A549 (cell line): ENCODE measurements at regions not wholly inside any gene's neighbourhood (a gene's known extent, or its start where the extent isn't known, plus 50 kb on each side); places are given as distances from the start of the nearest gene placed in this dataset.

Experiments used
- ATAC-seq, 2 experiments: fragments of 200-7000 bp in 1 of 2; fragments of >200 bp in 1 of 2; cut with Nextera tagmentation in 1 of 2; cut with Tn5 transposase in 1 of 2; 3 replicates each; pipeline versions ENCODE4 v1.8.0 to v1.9.1; 2018 to 2020; ENCODE audit warnings: mild to moderate bottlenecking in 1 of 2, moderate library complexity in 1 of 2
- CTCF ChIA-PET: fragments of 300-600 bp; sonication (Branson Sonifier 250); formaldehyde crosslinking; extraction: SDS; loops from one replicate; lab custom pipeline; 2021; ENCODE audit warnings: antibody characterized with exemption, inconsistent platforms; lab: Yijun Ruan, JAX
- POLR2A ChIA-PET: fragments of 350-600 bp; formaldehyde crosslinking; extraction: SDS; loops from one replicate; lab custom pipeline; 2021; ENCODE audit warnings: antibody characterized with exemption, inconsistent platforms; lab: Yijun Ruan, JAX
- DNase-seq, 2 experiments: peaks; one replicate each; pipeline versions ENCODE4 v3.0.0 to v3.0.0-alpha.2; 2011 to 2016; ENCODE audit warnings: low read depth in 1 of 2, low spot score in 1 of 2
- FAIRE-seq: peaks from 2 replicates; lab custom pipeline; 2011; peaks lifted over from hg19 to GRCh38; lab: Jason Lieb, UNC
- H3K27ac ChIP-seq, 2 experiments: fragments of >200 bp; sonication (Bioruptor Twin); formaldehyde crosslinking; 3 replicates each; pipeline ENCODE4 v1.5.1; 2016 to 2017
- H3K4me1 ChIP-seq: fragments of >200 bp; sonication (Bioruptor Twin); formaldehyde crosslinking; 3 replicates; pipeline ENCODE4 v1.6.1; 2016
- H3K4me2 ChIP-seq: fragments of >200 bp; sonication (Bioruptor Twin); formaldehyde crosslinking; 3 replicates; pipeline ENCODE4 v1.6.1; 2016
- H3K4me3 ChIP-seq: fragments of >200 bp; sonication (Bioruptor Twin); formaldehyde crosslinking; 3 replicates; pipeline ENCODE4 v1.5.1; 2016
- H3K9me3 ChIP-seq: fragments of >200 bp; sonication (Bioruptor Twin); formaldehyde crosslinking; 3 replicates; pipeline ENCODE4 v1.6.1; 2016
- BCL3 ChIP-seq: fragments of >200 bp; sonication (Bioruptor Twin); formaldehyde crosslinking; IDR thresholded peaks from 3 replicates; pipeline ENCODE4 v1.6.1; 2016
- BHLHE40 ChIP-seq: IDR thresholded peaks from 2 replicates; pipeline ENCODE4 v1.6.1; 2012; ENCODE audit warnings: low read depth, low read length, inconsistent platforms
- CBX2 ChIP-seq: fragments of 200-600 bp; sonication (generic); IDR thresholded peaks from 2 replicates; pipeline ENCODE4 v1.6.1; 2016; ENCODE audit warnings: low read depth, mild to moderate bottlenecking, borderline replicate concordance
- CBX8 ChIP-seq: fragments of 200-600 bp; sonication (generic); IDR thresholded peaks from 2 replicates; pipeline ENCODE4 v1.6.1; 2016
- CEBPB ChIP-seq, 2 experiments: fragments of >200 bp in 1 of 2; sonication (Bioruptor Twin) in 1 of 2; formaldehyde crosslinking in 1 of 2; IDR thresholded peaks; 2 replicates each; pipeline ENCODE4 v1.6.1; 2012 to 2016
- CHD4 ChIP-seq: fragments of 200-600 bp; sonication (generic); IDR thresholded peaks from 2 replicates; pipeline ENCODE4 v1.6.1; 2016; ENCODE audit warnings: antibody characterized with exemption, mild to moderate bottlenecking, borderline replicate concordance
- EHMT2 ChIP-seq: fragments of 200-600 bp; sonication (generic); IDR thresholded peaks from 2 replicates; pipeline ENCODE4 v1.6.1; 2016; ENCODE audit warnings: antibody characterized with exemption, low read depth, mild to moderate bottlenecking, moderate library complexity
- ELK1 ChIP-seq: fragments of 150-350 bp; IDR thresholded peaks from 2 replicates; pipeline ENCODE4 v1.6.1; 2014; ENCODE audit warnings: low read depth, mild to moderate bottlenecking, low read length
- ESRRA ChIP-seq: fragments of 150-350 bp; IDR thresholded peaks from 2 replicates; pipeline ENCODE4 v1.6.1; 2014; ENCODE audit warnings: mild to moderate bottlenecking, low read length, borderline replicate concordance
- HDAC2 ChIP-seq: fragments of 200-600 bp; sonication (generic); IDR thresholded peaks from 2 replicates; pipeline ENCODE4 v1.6.1; 2016
- HOXB13 ChIP-seq: fragments of 250-450 bp; sonication (Bioruptor Pico); IDR thresholded peaks from 2 replicates; pipeline ENCODE4 v1.5.0; 2020; ENCODE audit warnings: low read depth, mild to moderate bottlenecking, moderate library complexity
- JUN ChIP-seq, 2 experiments: fragments of >200 bp; sonication (Bioruptor Twin); formaldehyde crosslinking; IDR thresholded peaks; 2 replicates in 1 of 2; 3 replicates in 1 of 2; pipeline ENCODE4 v1.6.1; 2016 to 2017
- JUNB ChIP-seq: fragments of >200 bp; sonication (Bioruptor Twin); formaldehyde crosslinking; IDR thresholded peaks from 2 replicates; pipeline ENCODE4 v1.6.1; 2016
- KDM5A ChIP-seq: fragments of 200-600 bp; sonication (generic); IDR thresholded peaks from 2 replicates; pipeline ENCODE4 v1.6.1; 2016; ENCODE audit warnings: antibody characterized with exemption, mild to moderate bottlenecking
- MAFK ChIP-seq: fragments of 450-650 bp; IDR thresholded peaks from 2 replicates; pipeline ENCODE4 v1.6.1; 2014; ENCODE audit not compliant: partially characterized antibody
- NFE2L2 ChIP-seq: fragments of 150-350 bp; conservative IDR thresholded peaks from 2 replicates; pipeline ENCODE4 v1.6.1; 2014; ENCODE audit warnings: low read length
- NPAS2 ChIP-seq: fragments of 250-450 bp; sonication (Bioruptor Pico); IDR thresholded peaks from 2 replicates; pipeline ENCODE4 v1.8.0; 2022; ENCODE audit warnings: mild to moderate bottlenecking, moderate library complexity, borderline replicate concordance
- NR3C1 ChIP-seq: fragments of >200 bp; sonication (Bioruptor Twin); formaldehyde crosslinking; IDR thresholded peaks from 3 replicates; pipeline ENCODE4 v1.6.1; 2017
- PBX3 ChIP-seq: IDR thresholded peaks from 2 replicates; pipeline ENCODE4 v1.6.1; 2012
- PHF8 ChIP-seq: fragments of 200-600 bp; sonication (generic); IDR thresholded peaks from 2 replicates; pipeline ENCODE4 v1.6.1; 2016; ENCODE audit warnings: low read depth, mild to moderate bottlenecking, antibody characterized with exemption, moderate library complexity, borderline replicate concordance
- RAD21 ChIP-seq, 2 experiments: fragments of >200 bp in 1 of 2; sonication (Bioruptor Twin) in 1 of 2; formaldehyde crosslinking in 1 of 2; IDR thresholded peaks in 1 of 2; conservative IDR thresholded peaks in 1 of 2; 2 replicates in 1 of 2; 3 replicates in 1 of 2; pipeline ENCODE4 v1.6.1; 2012 to 2018; ENCODE audit warnings: inconsistent platforms in 1 of 2
- REST ChIP-seq: fragments of 200-600 bp; sonication (generic); IDR thresholded peaks from 2 replicates; pipeline ENCODE4 v1.6.1; 2016; ENCODE audit warnings: antibody characterized with exemption, mild to moderate bottlenecking, moderate library complexity
- RFX5 ChIP-seq: fragments of 450-650 bp; IDR thresholded peaks from 2 replicates; pipeline ENCODE4 v1.7.1; 2014; ENCODE audit warnings: antibody characterized with exemption, mild to moderate bottlenecking, moderate library complexity
- SMC3 ChIP-seq: fragments of >200 bp; sonication (Bioruptor Twin); formaldehyde crosslinking; IDR thresholded peaks from 3 replicates; pipeline ENCODE4 v1.6.1; 2018; ENCODE audit warnings: inconsistent platforms
- SREBF2 ChIP-seq: fragments of 450-650 bp; IDR thresholded peaks from 2 replicates; pipeline ENCODE4 v1.6.1; 2014; ENCODE audit warnings: mild to moderate bottlenecking, moderate library complexity
- TFCP2L1 ChIP-seq: fragments of 250-450 bp; sonication (Bioruptor Pico); IDR thresholded peaks from 2 replicates; pipeline ENCODE4 v1.5.0; 2021; ENCODE audit warnings: mild to moderate bottlenecking
- ZSCAN20 ChIP-seq: fragments of 250-450 bp; sonication (Bioruptor Pico); IDR thresholded peaks from 2 replicates; pipeline ENCODE4 v1.8.0; 2022; ENCODE audit warnings: mild to moderate bottlenecking, moderate library complexity
- WGBS: methylation state at CpG from one replicate; pipeline ENCODE4 v1.1.6; 2017; ENCODE audit errors: missing lambda C conversion rate; 5-methylcytosine and 5-hydroxymethylcytosine counted together

GRCh38 chr4:184553891-184554290, 79.5 kb upstream of the IRF2 start:
- ChIA-PET CTCF (no interaction called here), POLR2A (no interaction called here)
- FAIRE-seq = no peak
- no peak for ATAC-seq
- no peak overlapping the region for H3K27ac ChIP-seq
- DNase-seq = no peak
- TF ChIP-seq SREBF2 = no peak
- no peak for TF ChIP-seq MAFK
- TF ChIP-seq BHLHE40 = no peak
- no peak for TF ChIP-seq HOXB13 (CRISPR knock-in tag)
- no peak for TF ChIP-seq JUNB
- TF ChIP-seq ESRRA = no peak
- TF ChIP-seq CBX2 = no peak
- no peak for TF ChIP-seq TFCP2L1 (CRISPR knock-in tag)
- no peak for TF ChIP-seq KDM5A
- no peak for TF ChIP-seq PHF8
- TF ChIP-seq REST = no peak
- TF ChIP-seq EHMT2 = no peak
- TF ChIP-seq CHD4 = no peak
- TF ChIP-seq RAD21 (conservative IDR thresholded peaks at IDR 0.05 in 1 of 2, IDR thresholded peaks at IDR 0.05 in 1 of 2) = no peak
- TF ChIP-seq PBX3 = no peak
- no peak overlapping the region for H3K4me2 ChIP-seq
- H3K4me3 ChIP-seq = no peak overlapping the region
- H3K9me3 ChIP-seq = no peaks in the 10 kb centered on the region
- H3K4me1 ChIP-seq = no peaks in the 10 kb centered on the region
- 64% methylated on average over 4 of the region's 4 CpGs for WGBS

- ATAC-seq (no peak), DNase-seq (no peak)
- Histone ChIP-seq H3K4me2 (no peak overlapping the region), H3K4me1 (no peaks in the 10 kb centered on the region), H3K4me3 (no peak overlapping the region)
- POLR2A ChIA-PET = no interaction called here
- WGBS = 46% methylated on average over 3 of the region's 3 CpGs
- TF ChIP-seq MAFK = peak; percentile 37
- no peak for TF ChIP-seq CBX8
- TF ChIP-seq JUN (IDR thresholded peaks at IDR 0.05) = no peak
- TF ChIP-seq, all 56 proteins: peak for 1
- FAIRE-seq = no peak
- CTCF ChIA-PET = interaction anchor here (1.3 to 1.5 kb wide), 2 partner anchors 13 to 286 kb away, joined by 3 read pairs; no protein-coding TSS in a partner anchor
- H3K9me3 ChIP-seq = no peaks in the 10 kb centered on the region
- no peak overlapping the region for H3K27ac ChIP-seq
Observed at GRCh38 chr4:184550476-184550875, 76.1 kb upstream of the IRF2 start.

GRCh38 chr4:184548648-184549341, 74.4 kb upstream of the IRF2 start:
- TF ChIP-seq NR3C1 (no peak), ELK1 (no peak), ZSCAN20 (CRISPR knock-in tag) (no peak), RFX5 (no peak), BCL3 (no peak), HDAC2 (no peak), JUN (IDR thresholded peaks at IDR 0.05) (no peak), NFE2L2 (no peak), NPAS2 (CRISPR knock-in tag) (no peak), JUNB (no peak), CEBPB (IDR thresholded peaks at IDR 0.05) (no peak), SMC3 (no peak)
- 66% methylated on average over 20 of the region's 20 CpGs for WGBS
- H3K9me3 ChIP-seq = no peaks in the 10 kb centered on the region
- H3K4me3 ChIP-seq = no peak overlapping the region
- no peak overlapping the region for H3K4me2 ChIP-seq
- H3K4me1 ChIP-seq = no peaks in the 10 kb centered on the region
- ChIA-PET CTCF (interaction anchor here (0.7 to 1.5 kb wide), 3 partner anchors 15 to 282 kb away, joined by 3 to 5 read pairs (median 3); no protein-coding TSS in a partner anchor), POLR2A (no interaction called here)
- FAIRE-seq (no peak), ATAC-seq (no peak; a peak in 1 of 6 replicates), DNase-seq (no peak)
- H3K27ac ChIP-seq = no peak overlapping the region
